WTC11 (cell line): ENCODE measurements at regions not wholly inside any gene's neighbourhood (a gene's known extent, or its start where the extent isn't known, plus 50 kb on each side); places are given as distances from the start of the nearest gene placed in this dataset.

ENCODE experiments used
- ATAC-seq: fragments of 200-7000 bp; cut with Tn5 transposase; 2 replicates; pipeline ENCODE4 v1.10.0; 2021; ENCODE audit warnings: mild to moderate bottlenecking, moderate library complexity
- CTCF ChIA-PET: fragments of 300-600 bp; sonication (Branson Sonifier 250); formaldehyde crosslinking; loops from one replicate; lab custom pipeline; 2021; ENCODE audit warnings: antibody characterized with exemption; lab: Charles Lee
- POLR2A ChIA-PET: fragments of 350-600 bp; sonication (Branson Sonifier 250); formaldehyde crosslinking; loops from one replicate; lab custom pipeline; 2021; ENCODE audit warnings: antibody characterized with exemption; lab: Charles Lee
- DNase-seq: peaks from one replicate; pipeline ENCODE4 v3.0.0; 2021; ENCODE audit warnings: low spot score
- H3K27ac Mint-ChIP-seq: 2 replicates; pipeline ENCODE4 v1.8.0; 2021; ENCODE audit warnings: mixed read lengths
- H3K27me3 Mint-ChIP-seq: 2 replicates; pipeline ENCODE4 v1.8.0; 2021; ENCODE audit warnings: low read depth, mild to moderate bottlenecking, moderate library complexity, mixed read lengths
- H3K36me3 Mint-ChIP-seq: 2 replicates; pipeline ENCODE4 v1.8.0; 2021; ENCODE audit warnings: mixed read lengths
- H3K4me1 Mint-ChIP-seq: 2 replicates; pipeline ENCODE4 v1.8.0; 2022; ENCODE audit warnings: mixed read lengths
- H3K4me3 Mint-ChIP-seq: 2 replicates; pipeline ENCODE4 v1.8.0; 2021; ENCODE audit warnings: mild to moderate bottlenecking, moderate library complexity, mixed read lengths
- H3K9me3 Mint-ChIP-seq: 2 replicates; pipeline ENCODE4 v1.8.0; 2021; ENCODE audit warnings: mixed read lengths
- ARID4B ChIP-seq: sonication (generic); formaldehyde crosslinking; IDR thresholded peaks from 2 replicates; pipeline ENCODE4 v1.8.0; 2023; ENCODE audit warnings: missing genetic modification reagents, mild to moderate bottlenecking, borderline replicate concordance
- ATF2 ChIP-seq: sonication (generic); formaldehyde crosslinking; IDR thresholded peaks from 2 replicates; pipeline ENCODE4 v1.8.1; 2022; ENCODE audit warnings: low read depth, missing genetic modification reagents, borderline replicate concordance
- CDX4 ChIP-seq: fragments of 250-450 bp; sonication (Bioruptor Pico); IDR thresholded peaks from 2 replicates; pipeline ENCODE4 v1.9.0; 2021; ENCODE audit warnings: moderate library complexity, mild to moderate bottlenecking, inconsistent platforms, borderline replicate concordance
- E2F4 ChIP-seq: sonication (generic); formaldehyde crosslinking; IDR thresholded peaks from 2 replicates; pipeline ENCODE4 v1.8.1; 2022; ENCODE audit warnings: low read depth, mild to moderate bottlenecking, moderate library complexity, missing genetic modification reagents, borderline replicate concordance
- E2F5 ChIP-seq: sonication (generic); formaldehyde crosslinking; IDR thresholded peaks from 2 replicates; pipeline ENCODE4 v1.8.1; 2022; ENCODE audit warnings: mild to moderate bottlenecking, moderate library complexity, missing genetic modification reagents
- EMX1 ChIP-seq: fragments of 250-450 bp; sonication (Bioruptor Pico); IDR thresholded peaks from 2 replicates; pipeline ENCODE4 v1.8.0; 2021; ENCODE audit warnings: mild to moderate bottlenecking
- ESRRA ChIP-seq: sonication (generic); formaldehyde crosslinking; IDR thresholded peaks from 2 replicates; pipeline ENCODE4 v1.8.1; 2022; ENCODE audit warnings: mild to moderate bottlenecking, missing genetic modification reagents, borderline replicate concordance
- FOXJ3 ChIP-seq: sonication (generic); formaldehyde crosslinking; IDR thresholded peaks from 2 replicates; pipeline ENCODE4 v1.9.0; 2021; ENCODE audit warnings: missing genetic modification reagents, mild to moderate bottlenecking, borderline replicate concordance
- IRF1 ChIP-seq: sonication (generic); formaldehyde crosslinking; IDR thresholded peaks from 2 replicates; pipeline ENCODE4 v1.8.0; 2023; ENCODE audit warnings: missing genetic modification reagents
- IRF2 ChIP-seq: sonication (generic); formaldehyde crosslinking; IDR thresholded peaks from 2 replicates; pipeline ENCODE4 v1.8.0; 2022; ENCODE audit warnings: low read depth, missing genetic modification reagents, borderline replicate concordance
- MXD4 ChIP-seq: fragments of 250-450 bp; sonication (Bioruptor Pico); IDR thresholded peaks from 2 replicates; pipeline ENCODE4 v1.8.0; 2021; ENCODE audit warnings: mild to moderate bottlenecking, moderate library complexity, borderline replicate concordance
- NFYB ChIP-seq: sonication (generic); formaldehyde crosslinking; conservative IDR thresholded peaks from 2 replicates; pipeline ENCODE4 v1.8.0; 2022; ENCODE audit warnings: low read depth, missing genetic modification reagents
- NR3C1 ChIP-seq: sonication (generic); formaldehyde crosslinking; conservative IDR thresholded peaks from 2 replicates; pipeline ENCODE4 v1.8.1; 2023; ENCODE audit warnings: low read depth, mild to moderate bottlenecking, missing genetic modification reagents
- SMAD3 ChIP-seq: sonication (generic); formaldehyde crosslinking; IDR thresholded peaks from 2 replicates; pipeline ENCODE4 v1.8.0; 2022; ENCODE audit warnings: missing genetic modification reagents, mild to moderate bottlenecking, borderline replicate concordance
- SMAD4 ChIP-seq: sonication (generic); formaldehyde crosslinking; IDR thresholded peaks from 2 replicates; pipeline ENCODE4 v1.8.0; 2022; ENCODE audit warnings: mild to moderate bottlenecking, missing genetic modification reagents
- TP53 ChIP-seq: sonication (generic); formaldehyde crosslinking; IDR thresholded peaks from 2 replicates; pipeline ENCODE4 v1.8.1; 2023; ENCODE audit warnings: mild to moderate bottlenecking, missing genetic modification reagents
- ZNF219 ChIP-seq: sonication (generic); formaldehyde crosslinking; IDR thresholded peaks from 2 replicates; pipeline ENCODE4 v1.8.0; 2023; ENCODE audit warnings: missing genetic modification reagents, mild to moderate bottlenecking, borderline replicate concordance
- ZNF423 ChIP-seq: fragments of 250-450 bp; sonication (Bioruptor Pico); IDR thresholded peaks from 2 replicates; pipeline ENCODE4 v2.1.2; 2022; ENCODE audit warnings: mild to moderate bottlenecking, moderate library complexity

GRCh38 chr11:8802251-8802650, 108.7 kb upstream of the AKIP1 start (continued):
- TF ChIP-seq ARID4B (CRISPR knock-in tag) (no peak), SMAD3 (CRISPR knock-in tag) (no peak), IRF2 (CRISPR knock-in tag) (no peak), ESRRA (CRISPR knock-in tag) (no peak), ZNF219 (CRISPR knock-in tag) (no peak), SMAD4 (CRISPR knock-in tag) (no peak), NR3C1 (CRISPR knock-in tag) (no peak)
- TF ChIP-seq, all 79 proteins: peak for 0

GRCh38 chr11:8803973-8804372, 107.0 kb upstream of the AKIP1 start:
- Mint-ChIP-seq H3K4me3 (no peak overlapping the region), H3K27me3 (no peaks in the 10 kb centered on the region), H3K9me3 (no peaks in the 10 kb centered on the region), H3K36me3 (no peaks in the 10 kb centered on the region), H3K27ac (no peak overlapping the region), H3K4me1 (peaks cover 6% of the 10 kb centered on the region)
- ChIA-PET CTCF (interaction anchor here (0.9 to 1.6 kb wide), 4 partner anchors 9 to 35 kb away, joined by 3 to 6 read pairs (median 4); no protein-coding TSS in a partner anchor), POLR2A (interaction anchor here (0.8 kb wide), 1 partner anchor 105 kb away, joined by 4 read pairs; no protein-coding TSS in a partner anchor)
- DNase-seq (no peak), ATAC-seq (no peak)
- TF ChIP-seq E2F4 (CRISPR knock-in tag) (no peak), CDX4 (CRISPR knock-in tag) (no peak), NFYB (no peak), MXD4 (no peak), IRF1 (no peak), EMX1 (CRISPR knock-in tag) (no peak), NR3C1 (CRISPR knock-in tag) (no peak), TP53 (no peak), FOXJ3 (CRISPR knock-in tag) (no peak), ZNF423 (CRISPR knock-in tag) (no peak), ATF2 (no peak), E2F5 (no peak)
